HG03432 (cell line): ENCODE measurements at regions not wholly inside any gene's neighbourhood (a gene's known extent, or its start where the extent isn't known, plus 50 kb on each side); places are given as distances from the start of the nearest gene placed in this dataset.

ENCODE experiments used
- ATAC-seq: cut with Tn5 transposase; IDR thresholded peaks from one replicate; pipeline ENCODE4 v1.9.1; 2021; ENCODE audit warnings: mild to moderate bottlenecking, moderate library complexity; ENCODE audit not compliant: unreplicated experiment

DNA sequence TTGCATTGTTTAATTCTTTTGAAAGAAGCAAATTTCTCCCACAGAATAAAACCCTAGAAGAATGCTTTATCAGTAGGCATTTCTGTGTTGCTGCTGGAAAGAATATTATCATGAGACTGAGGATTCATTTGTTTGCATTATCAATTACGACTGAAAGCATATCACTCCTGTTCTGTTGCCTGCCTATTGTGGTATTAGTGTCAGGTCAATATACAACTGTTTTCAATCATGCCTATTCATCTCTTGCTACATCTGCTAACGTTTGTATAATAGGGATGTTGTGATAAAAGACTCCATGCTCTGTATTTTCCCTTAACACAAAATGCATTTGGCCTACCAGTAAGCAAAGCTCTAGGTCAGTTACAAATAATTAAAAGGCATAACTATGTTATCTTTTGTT is 221.5 kb downstream of the PTPRC start:
- ATAC-seq: no peak

DNA sequence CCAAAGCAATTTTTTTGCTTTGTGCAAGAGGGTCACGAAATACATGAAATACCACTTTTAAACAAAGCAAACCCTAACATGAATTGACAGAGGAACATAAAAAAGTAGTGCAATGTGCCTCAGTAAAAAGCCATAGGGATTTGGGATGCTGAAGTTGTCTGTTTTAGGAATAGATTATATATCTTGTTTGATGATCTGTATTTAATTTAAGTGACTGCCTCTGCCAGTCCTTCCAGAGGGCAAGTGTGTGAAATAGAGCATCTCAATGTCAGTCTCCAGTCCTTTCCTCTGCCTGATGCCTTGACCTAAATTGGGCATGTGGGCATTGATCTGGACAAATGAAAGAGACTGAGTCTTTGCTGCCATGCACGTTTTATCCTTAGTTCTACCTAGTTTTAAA is 222.8 kb downstream of the PTPRC start:
- ATAC-seq: no peak

- ATAC-seq: no peak
These were observed 225.9 kb downstream of the PTPRC start for GRCh38 chr1:198864695-198865094.

GRCh38 chr1:198865319-198865718 is 226.5 kb downstream of the PTPRC start:
- ATAC-seq: no peak

GRCh38 chr1:198867182-198867581 is 228.3 kb downstream of the PTPRC start:
- no peak for ATAC-seq

GRCh38 chr1:198873696-198874230 is 234.9 kb downstream of the PTPRC start:
- no peak for ATAC-seq

- ATAC-seq: no peak
These were observed 237.6 kb downstream of the PTPRC start for GRCh38 chr1:198876371-198876871.

DNA sequence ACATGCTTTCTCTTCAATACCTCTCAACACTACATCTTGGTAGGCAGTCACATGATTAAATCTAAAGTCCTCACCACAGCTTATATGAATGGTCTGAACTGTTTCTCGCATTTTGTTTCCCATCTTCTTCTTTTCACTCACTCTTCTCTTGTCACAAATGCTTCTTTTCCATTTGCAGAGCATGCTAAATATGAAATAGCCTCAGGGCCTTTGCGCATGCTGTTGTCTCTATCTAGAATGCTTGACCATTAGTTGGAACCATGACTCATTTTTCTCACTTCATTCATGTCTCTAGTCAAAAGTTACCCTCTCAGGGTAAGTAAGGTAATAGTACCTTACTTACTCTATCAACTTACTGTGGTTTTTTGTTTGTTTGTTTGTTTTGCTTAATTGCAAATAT is 239.7 kb downstream of the PTPRC start:
- no peak for ATAC-seq

- no peak for ATAC-seq
These were observed 241.0 kb downstream of the PTPRC start for GRCh38 chr1:198879711-198880306.

DNA sequence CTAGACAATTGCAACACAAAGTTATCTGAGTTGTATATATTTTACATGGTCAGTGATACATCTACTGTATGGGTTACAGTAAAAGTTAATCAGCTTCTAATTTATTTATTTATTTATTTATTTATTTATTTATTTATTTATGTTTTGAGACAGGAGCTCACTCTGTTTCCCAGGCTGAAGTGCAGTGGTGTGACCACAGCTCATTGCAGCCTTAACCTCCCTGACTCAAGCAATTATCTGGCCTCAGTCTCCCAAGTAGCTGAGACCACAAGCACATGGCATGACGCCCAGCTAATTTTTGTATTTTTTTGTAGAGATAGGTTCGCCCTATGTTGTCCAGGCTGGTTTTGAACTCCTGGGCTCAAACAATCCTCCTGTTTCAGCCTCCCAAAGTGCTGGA is 241.6 kb downstream of the PTPRC start:
- ATAC-seq: no peak

GRCh38 chr1:198880818-198881597 is 242.2 kb downstream of the PTPRC start:
- peak; percentile 49 for ATAC-seq

- no peak for ATAC-seq
These were observed 244.3 kb downstream of the PTPRC start for GRCh38 chr1:198883184-198883583.

GRCh38 chr1:198887866-198888265 is 249.0 kb downstream of the PTPRC start:
- ATAC-seq: no peak

DNA sequence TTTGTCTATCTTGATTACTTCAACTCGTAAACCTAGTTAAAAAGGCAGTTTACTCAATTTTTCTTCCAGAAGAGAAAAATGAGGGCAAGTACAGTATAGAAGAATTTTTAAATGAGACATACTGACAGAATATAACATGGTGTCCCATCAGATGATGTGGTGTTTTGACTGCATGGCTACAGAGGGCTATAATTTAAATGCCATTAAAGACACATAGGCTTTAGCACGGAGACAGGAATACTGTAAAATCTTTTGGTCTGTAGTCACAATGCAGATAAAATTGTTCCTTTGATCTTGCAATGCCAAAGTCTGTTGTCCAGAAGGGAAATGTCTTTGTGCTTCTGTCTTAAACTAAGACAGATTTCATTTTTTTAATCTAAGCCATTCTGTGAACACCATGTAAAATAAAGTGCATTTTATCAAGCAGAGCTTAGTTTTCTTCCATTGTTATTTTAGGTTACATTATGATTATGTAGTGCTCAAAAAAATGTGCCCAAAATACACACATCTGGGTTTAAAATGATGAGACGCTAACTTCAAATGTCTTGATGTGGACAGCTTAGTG is 249.6 kb downstream of the PTPRC start:
- ATAC-seq: no peak

- ATAC-seq: no peak
These were observed 250.3 kb downstream of the PTPRC start for GRCh38 chr1:198889101-198889500.

- ATAC-seq: no peak
These were observed 250.9 kb downstream of the PTPRC start for GRCh38 chr1:198889749-198890148.

- no peak for ATAC-seq
These were observed 251.5 kb downstream of the PTPRC start for GRCh38 chr1:198890214-198890930.

- no peak for ATAC-seq
These were observed 253.2 kb downstream of the PTPRC start for GRCh38 chr1:198892065-198892464.

- ATAC-seq: no peak
These were observed 254.3 kb downstream of the PTPRC start for GRCh38 chr1:198893141-198893540.

GRCh38 chr1:198893763-198894444 is 255.1 kb downstream of the PTPRC start:
- ATAC-seq: no peak

DNA sequence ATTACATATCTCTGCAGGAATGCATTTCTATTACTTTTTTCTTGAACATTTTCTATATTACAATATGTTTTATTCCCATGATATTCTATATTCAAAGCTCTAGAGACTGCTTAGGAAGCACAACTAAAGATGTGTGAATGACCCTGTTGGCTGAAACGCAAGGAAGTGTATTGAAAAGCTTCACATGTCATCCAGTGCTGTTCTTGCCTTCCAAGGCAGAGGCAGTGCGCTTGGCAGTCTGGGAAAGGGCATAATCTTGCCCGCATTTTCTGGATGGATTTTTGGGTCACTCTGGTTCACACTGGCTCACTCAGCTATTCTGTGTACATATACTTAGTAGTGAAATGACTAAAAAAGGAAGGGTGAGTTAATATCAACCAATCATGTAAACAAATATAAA is 262.4 kb downstream of the PTPRC start:
- ATAC-seq: no peak
